Neuronal stem cell (in vitro differentiated cells): ENCODE measurements at regions not wholly inside any gene's neighbourhood (a gene's known extent, or its start where the extent isn't known, plus 50 kb on each side); places are given as distances from the start of the nearest gene placed in this dataset.
"Not testable (repeated sequence)": the region's sequence is repeated elsewhere in the genome, so short reads cannot be mapped to it uniquely, and the experiment has no call there.

ENCODE experiments used
- DNase-seq: peaks from one replicate; pipeline ENCODE4 v3.0.0-alpha.2; 2013; ENCODE audit warnings: low spot score
- H2AFZ ChIP-seq: one replicate; pipeline ENCODE4 v1.6.1; 2013; ENCODE audit warnings: mild to moderate bottlenecking, low read length, inconsistent platforms
- H2AK5ac ChIP-seq: 2 replicates; pipeline ENCODE4 v1.6.1; 2013; ENCODE audit warnings: low read depth, mild to moderate bottlenecking, inconsistent platforms, low read length, moderate library complexity, mixed read lengths
- H2BK120ac ChIP-seq: 2 replicates; pipeline ENCODE4 v1.6.1; 2013; ENCODE audit warnings: low read depth, mild to moderate bottlenecking, inconsistent platforms, low read length, moderate library complexity, mixed read lengths
- H2BK12ac ChIP-seq: one replicate; pipeline ENCODE4 v1.6.1; 2013; ENCODE audit warnings: low read length, inconsistent platforms
- H2BK15ac ChIP-seq: 2 replicates; pipeline ENCODE4 v1.6.1; 2013; ENCODE audit warnings: mild to moderate bottlenecking, low read length, inconsistent platforms, mixed read lengths
- H2BK5ac ChIP-seq: one replicate; pipeline ENCODE4 v1.6.1; 2013; ENCODE audit warnings: inconsistent platforms, mild to moderate bottlenecking, low read length, moderate library complexity
- H3K14ac ChIP-seq: one replicate; pipeline ENCODE4 v1.6.1; 2013; ENCODE audit warnings: low read length, inconsistent platforms
- H3K18ac ChIP-seq: 2 replicates; pipeline ENCODE4 v1.6.1; 2013; ENCODE audit warnings: low read length, inconsistent platforms
- H3K23ac ChIP-seq: 2 replicates; pipeline ENCODE4 v1.6.1; 2013; ENCODE audit warnings: low read depth, mild to moderate bottlenecking, mixed read lengths, low read length, inconsistent platforms; ENCODE audit not compliant: poor library complexity
- H3K27ac ChIP-seq: replicated peaks from 3 replicates; pipeline ENCODE4 v1.5.1; 2013; ENCODE audit warnings: low read length, inconsistent platforms
- H3K27me3 ChIP-seq, 3 experiments: 2 replicates each; pipeline ENCODE4 v1.6.1; 2013; ENCODE audit warnings: low read length in 3 of 3, mild to moderate bottlenecking in 2 of 3, inconsistent platforms in 1 of 3, low read depth in 1 of 3, mixed read lengths in 1 of 3, moderate library complexity in 1 of 3; ENCODE audit not compliant: control insufficient read depth in 3 of 3, insufficient read depth in 3 of 3
- H3K36me3 ChIP-seq, 2 donors: replicated peaks in 1 of 2; 2 replicates each; pipeline ENCODE4 v1.6.1; 2013; ENCODE audit warnings: low read length in 2 of 2; ENCODE audit not compliant: control insufficient read depth in 2 of 2, insufficient read depth in 2 of 2
- H3K4ac ChIP-seq: 2 replicates; pipeline ENCODE4 v1.6.1; 2013; ENCODE audit warnings: inconsistent platforms, mild to moderate bottlenecking, low read length, moderate library complexity
- H3K4me1 ChIP-seq, 2 donors: 1 replicate in 1 of 2; 2 replicates in 1 of 2; pipeline ENCODE4 v1.6.1; 2013; ENCODE audit warnings: low read length in 2 of 2, low read depth in 1 of 2; ENCODE audit not compliant: control insufficient read depth in 2 of 2, insufficient read depth in 1 of 2
- H3K4me2 ChIP-seq: one replicate; pipeline ENCODE4 v1.6.1; 2013; ENCODE audit warnings: mild to moderate bottlenecking, low read length, inconsistent platforms; ENCODE audit not compliant: insufficient read depth, poor library complexity, severe bottlenecking
- H3K4me3 ChIP-seq, 2 donors: 2 replicates each; pipeline ENCODE4 v1.5.1; 2013; ENCODE audit warnings: low read length in 2 of 2, mild to moderate bottlenecking in 2 of 2, inconsistent platforms in 1 of 2, moderate library complexity in 1 of 2
- H3K79me1 ChIP-seq: one replicate; pipeline ENCODE4 v1.6.1; 2013; ENCODE audit warnings: low read depth, mild to moderate bottlenecking, inconsistent platforms, low read length, moderate library complexity
- H3K9ac ChIP-seq: one replicate; pipeline ENCODE4 v1.6.1; 2013; ENCODE audit warnings: mild to moderate bottlenecking, low read depth, low read length, inconsistent platforms; ENCODE audit not compliant: poor library complexity
- H3K9me3 ChIP-seq, 2 donors: replicated peaks in 1 of 2; 2 replicates each; pipeline versions ENCODE3 to v1.6.1; 2013; ENCODE audit warnings: low read length in 2 of 2, mild to moderate bottlenecking in 2 of 2, inconsistent platforms in 1 of 2, low read depth in 1 of 2, mixed read lengths in 1 of 2, moderate library complexity in 1 of 2; ENCODE audit not compliant: control insufficient read depth in 2 of 2, insufficient read depth in 1 of 2
- H4K8ac ChIP-seq: one replicate; pipeline ENCODE4 v1.6.1; 2013; ENCODE audit warnings: low read depth, mild to moderate bottlenecking, inconsistent platforms, low read length, moderate library complexity
- H4K91ac ChIP-seq: one replicate; pipeline ENCODE4 v1.6.1; 2013; ENCODE audit warnings: low read length, low read depth, mild to moderate bottlenecking, inconsistent platforms; ENCODE audit not compliant: poor library complexity
- WGBS, 2 donors: extraction: QIAGEN DNeasy Blood & Tissue Kit; methylation state at CpG; one replicate each; pipeline ENCODE4 v1.1.7; 2013; ENCODE audit warnings: missing lambda C conversion rate in 2 of 2, mixed read lengths in 1 of 2; ENCODE audit not compliant: insufficient read length in 2 of 2, insufficient replicate concordance in 1 of 2; ENCODE audit errors: extremely low coverage in 2 of 2; 5-methylcytosine and 5-hydroxymethylcytosine counted together

DNA sequence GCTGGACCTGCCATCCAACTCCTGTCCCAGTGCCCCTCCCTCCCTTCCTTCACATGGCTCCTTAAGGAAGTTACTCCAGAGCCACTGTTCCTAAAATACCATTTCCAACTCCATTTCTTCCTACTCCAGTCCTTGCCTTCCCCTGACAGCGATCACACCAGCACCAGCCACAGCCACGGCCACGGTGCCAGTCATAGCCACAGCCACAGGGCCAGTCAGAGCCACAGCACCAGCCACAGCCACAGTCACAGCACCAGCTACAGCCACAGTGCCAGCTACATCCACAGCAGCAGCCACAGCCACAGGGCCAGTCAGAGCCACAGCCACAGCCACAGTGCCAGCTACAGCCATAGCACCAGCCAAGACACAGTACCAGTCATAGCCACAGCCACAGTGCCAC is 110.7 kb upstream of the IRX2 start:
- not testable (repeated sequence) for H3K4me3 ChIP-seq, H3K36me3 ChIP-seq, H3K4me2 ChIP-seq, H3K79me1 ChIP-seq, H2AK5ac ChIP-seq, H3K9ac ChIP-seq, H3K18ac ChIP-seq, H2BK5ac ChIP-seq, H2BK120ac ChIP-seq, H3K4ac ChIP-seq, H2BK15ac ChIP-seq, H3K27me3 ChIP-seq, H3K23ac ChIP-seq, H2AFZ ChIP-seq, H3K9me3 ChIP-seq, H4K8ac ChIP-seq, DNase-seq, H3K27ac ChIP-seq, H4K91ac ChIP-seq
- Histone ChIP-seq H3K4me1 (peaks cover 4 to 11% of the 10 kb centered on the region in 2 donors), H2BK12ac (peak overlapping the region; percentile 73), H3K14ac (peak overlapping the region; percentile 21)
- WGBS, 2 donors: no CpG with 5 or more reads among the region's 3 CpGs

DNA sequence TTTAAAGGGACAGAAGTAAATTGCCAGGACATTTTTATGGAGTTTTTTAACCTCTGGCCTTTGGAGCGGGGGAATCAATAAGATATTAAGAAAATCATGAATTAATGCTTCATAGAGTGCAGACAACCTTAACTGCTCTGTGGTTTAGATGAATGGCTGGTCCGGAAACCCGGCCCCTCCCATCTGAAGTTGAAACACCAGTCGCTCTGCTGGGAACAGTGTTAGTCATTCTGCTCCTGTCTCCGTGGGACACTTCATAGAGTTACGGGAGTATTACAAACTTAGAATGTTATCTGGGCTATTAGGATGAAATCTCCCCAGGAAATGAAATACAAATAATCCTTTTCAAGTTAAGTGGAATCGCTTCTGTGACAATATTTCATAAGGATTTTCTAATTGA is 110.1 kb upstream of the IRX2 start:
- Histone ChIP-seq H3K27me3 (no peaks in the 10 kb centered on the region), H2AK5ac (no peak overlapping the region), H3K36me3 (no peaks in the 10 kb centered on the region), H2AFZ (no peak overlapping the region), H3K4me1 (peaks cover 4 to 11% of the 10 kb centered on the region in 2 donors), H3K9ac (no peak overlapping the region), H2BK120ac (no peak overlapping the region), H3K9me3 (no peaks in the 10 kb centered on the region), H4K8ac (no peak overlapping the region), H3K4ac (no peak overlapping the region), H3K79me1 (no peaks in the 10 kb centered on the region), H2BK15ac (no peak overlapping the region), H3K18ac (no peak overlapping the region), H3K27ac (no peak overlapping the region), H3K23ac (no peak overlapping the region), H4K91ac (no peak overlapping the region), H2BK12ac (no peak overlapping the region), H2BK5ac (no peak overlapping the region), H3K4me2 (no peak overlapping the region), H3K4me3 (no peak overlapping the region), H3K14ac (no peak overlapping the region)
- no peak for DNase-seq
- no CpG with 5 or more reads among the region's 7 CpGs for WGBS, 2 donors

DNA sequence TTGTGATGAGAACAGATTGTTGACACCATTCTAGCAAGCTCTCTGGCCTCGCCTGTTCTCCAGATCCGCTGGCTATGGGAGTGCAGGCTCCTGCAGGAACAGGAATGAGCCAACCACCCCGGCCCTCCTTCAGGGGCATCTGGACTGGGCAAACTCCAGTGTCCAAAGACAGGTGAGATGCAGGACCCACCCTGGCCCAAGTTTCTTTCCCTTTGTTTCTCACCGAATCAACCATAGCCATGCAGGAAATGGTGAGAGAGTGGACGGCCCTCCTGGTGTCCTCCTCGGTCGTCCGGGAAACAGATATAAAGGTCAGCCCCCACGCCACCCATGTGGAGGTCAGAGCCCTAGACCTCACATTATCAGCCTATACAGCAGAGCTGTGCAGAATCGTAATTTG is 108.6 kb upstream of the IRX2 start:
- Histone ChIP-seq H3K14ac (no peak overlapping the region), H3K4ac (no peak overlapping the region), H3K9me3 (no peaks in the 10 kb centered on the region), H3K79me1 (no peaks in the 10 kb centered on the region), H3K4me3 (no peak overlapping the region), H3K27ac (no peak overlapping the region), H2AK5ac (no peak overlapping the region), H3K4me1 (peaks cover 4 to 11% of the 10 kb centered on the region in 2 donors), H4K8ac (no peak overlapping the region), H2AFZ (peak overlapping the region; percentile 62), H3K4me2 (no peak overlapping the region), H3K27me3 (no peaks in the 10 kb centered on the region), H2BK5ac (no peak overlapping the region), H3K23ac (no peak overlapping the region), H3K18ac (no peak overlapping the region), H2BK12ac (peak overlapping the region; percentile 10), H3K36me3 (no peaks in the 10 kb centered on the region), H2BK15ac (no peak overlapping the region), H4K91ac (no peak overlapping the region), H3K9ac (no peak overlapping the region), H2BK120ac (no peak overlapping the region)
- DNase-seq: no peak
- WGBS, 2 donors: no CpG with 5 or more reads among the region's 10 CpGs

DNA sequence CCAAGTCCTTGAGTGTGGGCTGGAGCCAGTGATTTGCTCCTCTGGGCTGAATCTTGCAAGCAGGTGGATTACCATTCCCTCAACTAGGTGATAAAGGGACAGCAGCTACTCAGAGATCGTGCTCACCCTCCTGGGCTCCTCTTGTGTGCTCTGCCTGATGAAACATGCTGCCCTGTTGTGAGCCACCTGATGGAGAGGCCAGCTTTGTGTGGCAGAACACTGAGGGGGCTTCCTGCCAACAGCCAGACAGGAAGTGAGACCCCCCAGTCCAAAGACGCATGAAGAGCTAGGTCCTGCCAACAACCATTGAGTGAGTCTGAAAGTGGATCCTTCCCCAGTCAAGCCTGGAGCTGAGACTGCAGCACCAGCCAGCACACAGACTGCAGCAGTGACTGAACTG is 106.4 kb upstream of the IRX2 start:
- WGBS, 2 donors: no CpG with 5 or more reads among the region's 2 CpGs
- H3K9me3 ChIP-seq: no peaks in the 10 kb centered on the region
- peak overlapping the region; percentile 49 for H2AFZ ChIP-seq
- no peak overlapping the region for H2BK15ac ChIP-seq
- no peak overlapping the region for H4K91ac ChIP-seq
- H3K79me1 ChIP-seq: no peaks in the 10 kb centered on the region
- H3K23ac ChIP-seq: no peak overlapping the region
- no peak overlapping the region for H3K4me2 ChIP-seq
- H3K36me3 ChIP-seq: no peaks in the 10 kb centered on the region
- H3K18ac ChIP-seq: peak overlapping the region; percentile 5
- no peak overlapping the region for H2AK5ac ChIP-seq
- H3K14ac ChIP-seq: no peak overlapping the region
- H3K4ac ChIP-seq: no peak overlapping the region
- no peak overlapping the region for H4K8ac ChIP-seq
- H2BK120ac ChIP-seq: no peak overlapping the region
- H3K27me3 ChIP-seq: no peaks in the 10 kb centered on the region
- H3K4me1 ChIP-seq: peaks cover 0 to 4% of the 10 kb centered on the region in 2 donors
- H3K4me3 ChIP-seq: no peak overlapping the region
- no peak overlapping the region for H3K9ac ChIP-seq
- no peak for DNase-seq
- no peak overlapping the region for H3K27ac ChIP-seq
- no peak overlapping the region for H2BK12ac ChIP-seq
- H2BK5ac ChIP-seq: no peak overlapping the region
